HG03139 (cell line): ENCODE measurements at regions not wholly inside any gene's neighbourhood (a gene's known extent, or its start where the extent isn't known, plus 50 kb on each side); places are given as distances from the start of the nearest gene placed in this dataset.
"Not testable (repeated sequence)": the region's sequence is repeated elsewhere in the genome, so short reads cannot be mapped to it uniquely, and the experiment has no call there.

Experiments
- ATAC-seq: cut with Tn5 transposase; IDR thresholded peaks from one replicate; pipeline ENCODE4 v1.9.1; 2021; ENCODE audit not compliant: unreplicated experiment

GRCh38 chr1:65527190-65527589 is 106.7 kb downstream of the LEPR start:
- no peak for ATAC-seq

DNA sequence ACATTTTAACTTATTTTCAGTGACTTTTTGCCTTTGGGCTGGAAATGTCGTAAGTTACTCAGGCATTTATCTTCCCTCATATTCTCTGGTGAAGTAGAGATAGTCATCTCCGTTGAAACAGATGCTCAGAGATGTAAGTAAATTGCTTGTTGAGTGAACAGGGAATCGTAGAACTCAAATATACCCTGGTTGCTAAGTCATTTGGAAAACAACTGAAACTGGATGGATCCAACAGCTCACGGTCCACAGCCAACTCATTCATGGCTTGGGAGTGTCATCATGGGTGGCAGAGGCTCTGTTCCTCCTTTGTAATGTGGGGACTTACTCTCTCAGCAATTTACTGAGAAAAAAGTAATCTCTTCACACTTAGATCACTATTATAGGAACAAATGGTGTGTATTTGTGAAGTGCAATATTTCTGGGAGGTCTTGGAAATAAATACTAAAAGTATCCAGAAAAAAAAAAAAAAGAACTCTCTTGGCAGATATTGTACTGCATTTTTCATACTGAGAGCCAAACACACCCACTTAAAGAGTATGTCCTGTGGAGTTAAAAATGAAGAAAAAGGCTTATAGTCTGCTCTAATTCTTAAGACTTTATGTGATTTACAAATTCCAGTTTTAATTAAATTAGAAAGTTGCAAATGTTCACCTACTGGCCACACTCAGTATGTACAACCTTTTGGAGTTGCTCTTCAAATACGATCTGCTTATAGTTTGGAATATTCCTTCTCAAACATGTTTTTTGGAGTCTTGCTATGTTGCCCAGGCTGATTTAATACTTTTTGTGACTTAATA is 107.4 kb downstream of the LEPR start:
- ATAC-seq = no peak

- ATAC-seq = no peak
Observed at GRCh38 chr1:65531972-65532570, 111.6 kb downstream of the LEPR start.

DNA sequence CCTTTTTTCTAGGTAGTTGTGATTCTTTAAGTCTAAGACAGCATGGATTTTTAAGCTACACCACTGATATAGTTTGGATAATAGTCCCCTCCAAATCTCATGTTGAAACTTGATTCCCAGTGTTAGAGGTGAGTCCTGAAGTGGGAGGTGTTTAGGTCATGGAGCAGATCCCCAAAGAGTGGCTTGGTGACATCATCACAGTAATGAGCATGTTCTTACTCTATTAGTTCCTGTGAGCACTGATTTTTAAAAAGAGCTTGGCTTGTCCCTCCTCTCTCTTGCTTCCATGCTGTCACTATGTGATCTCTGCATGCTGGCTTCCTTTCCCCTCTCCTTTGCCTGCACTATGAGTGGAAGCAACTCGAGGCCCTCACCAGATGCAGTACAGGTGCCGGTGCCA is 115.5 kb downstream of the LEPR start:
- ATAC-seq = no peak

- no peak for ATAC-seq
Observed at GRCh38 chr1:65538086-65538485, 117.6 kb downstream of the LEPR start.

DNA sequence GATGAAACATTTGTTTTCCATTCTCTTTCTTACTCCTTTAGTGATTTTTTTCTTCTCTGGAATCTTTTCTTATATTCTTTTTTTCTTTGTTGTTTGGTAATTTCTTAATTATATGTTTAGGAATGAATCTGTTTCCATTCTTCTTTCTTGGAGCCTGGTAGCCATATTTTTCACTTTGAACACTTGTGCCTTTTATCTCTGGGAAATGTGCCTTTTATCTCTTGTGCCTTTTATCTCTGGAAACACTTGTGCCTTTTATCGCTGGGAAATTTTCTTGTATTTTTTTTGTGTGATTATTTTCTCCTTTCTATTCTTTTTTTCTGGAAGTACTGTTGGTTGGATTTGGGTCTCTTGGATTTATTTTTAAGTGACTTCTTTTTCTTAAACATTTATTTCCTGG is 118.2 kb downstream of the LEPR start:
- no peak for ATAC-seq

DNA sequence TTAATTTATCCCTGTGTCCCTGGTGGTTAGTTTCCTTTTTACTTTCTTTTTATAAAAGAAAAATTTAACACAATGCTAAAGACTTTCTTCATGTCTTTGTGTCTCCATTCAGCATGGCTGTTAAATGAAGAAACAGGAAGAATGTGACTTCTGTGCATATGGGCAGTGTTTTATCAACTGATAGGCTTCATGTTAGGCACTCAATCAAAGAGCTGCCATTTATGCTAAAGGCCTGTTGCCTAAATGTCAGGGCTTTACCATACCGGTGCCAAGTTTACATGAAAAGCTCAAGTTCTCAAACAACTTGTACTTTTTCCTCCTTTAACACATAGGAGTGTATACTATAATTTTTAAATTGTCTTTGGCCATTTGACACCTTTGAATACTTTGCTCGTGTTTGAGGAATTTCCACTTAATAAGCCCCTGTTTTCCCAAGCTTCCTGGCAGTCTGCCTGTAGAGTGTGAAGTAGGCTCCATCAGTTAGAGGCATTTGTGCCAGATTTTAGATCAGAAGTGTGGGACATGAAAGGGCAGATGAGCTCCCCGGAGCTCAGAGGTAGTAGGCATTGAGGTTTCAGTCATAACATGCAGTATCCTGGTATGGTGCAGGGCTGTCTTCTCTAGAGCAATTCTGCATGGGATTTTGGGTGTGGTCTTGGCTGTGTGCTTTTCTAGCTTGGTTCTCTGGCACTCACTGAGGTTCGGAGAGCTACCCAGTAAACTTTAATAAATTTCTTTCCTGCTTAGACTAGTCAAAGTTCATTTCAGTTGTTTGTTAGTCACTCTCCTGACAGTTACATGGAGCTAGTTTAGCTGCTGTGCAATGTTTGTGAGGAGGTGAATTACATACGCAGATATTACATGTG is 119.0 kb downstream of the LEPR start:
- no peak for ATAC-seq

- no peak for ATAC-seq
Observed at GRCh38 chr1:65541161-65541560, 120.7 kb downstream of the LEPR start.

GRCh38 chr1:65541865-65542264 is 121.4 kb downstream of the LEPR start:
- no peak for ATAC-seq

GRCh38 chr1:65542592-65542991 is 122.1 kb downstream of the LEPR start:
- not testable (repeated sequence) for ATAC-seq

- ATAC-seq = not testable (repeated sequence)
Observed at GRCh38 chr1:65550306-65551010, 130.0 kb downstream of the LEPR start.

DNA sequence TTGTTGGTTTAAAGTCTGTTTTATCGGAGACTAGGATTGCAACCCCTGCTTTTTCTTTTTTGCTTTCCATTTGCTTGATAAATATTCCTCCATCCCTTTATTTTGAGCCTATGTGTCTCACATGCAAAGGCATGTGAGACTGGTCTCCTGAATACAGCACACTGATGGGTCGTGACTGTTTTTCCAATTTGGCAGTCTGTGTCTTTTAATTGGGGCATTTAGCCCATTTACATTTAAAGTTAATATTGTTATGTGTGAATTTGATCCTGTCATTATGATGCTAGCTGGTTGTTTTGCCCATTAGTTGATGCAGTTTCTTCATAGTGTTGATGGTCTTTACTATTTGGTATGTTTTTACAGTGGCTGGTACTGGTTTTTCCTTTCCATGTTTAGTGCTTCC is 132.0 kb downstream of the LEPR start:
- ATAC-seq = not testable (repeated sequence)

GRCh38 chr1:65554086-65554764 is 133.8 kb downstream of the LEPR start:
- not testable (repeated sequence) for ATAC-seq

DNA sequence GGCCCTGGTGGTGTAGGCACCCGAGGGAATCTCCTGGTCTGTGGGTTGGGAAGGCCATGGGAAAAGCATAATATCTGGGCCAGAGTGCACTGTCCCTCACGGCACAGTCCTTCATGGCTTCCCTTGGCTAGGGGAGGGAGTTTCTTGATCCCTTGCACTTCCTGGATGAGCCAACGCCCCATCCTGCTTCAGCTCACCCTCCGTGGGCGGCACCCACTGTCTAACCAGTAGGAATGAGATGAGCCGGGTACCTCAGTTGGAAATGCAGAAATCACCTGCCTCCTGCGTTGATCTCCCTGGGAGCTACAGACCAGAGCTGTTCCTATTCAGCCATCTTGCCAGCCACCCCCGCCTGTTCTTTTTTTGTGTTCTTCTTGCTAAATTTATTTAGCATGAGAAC is 134.4 kb downstream of the LEPR start:
- ATAC-seq = no peak

GRCh38 chr1:65558215-65558614 is 137.7 kb downstream of the LEPR start:
- no peak for ATAC-seq

GRCh38 chr1:65564493-65564892 is 144.0 kb downstream of the LEPR start:
- no peak for ATAC-seq

- no peak for ATAC-seq
Observed at GRCh38 chr1:65568285-65568684, 147.8 kb downstream of the LEPR start.

GRCh38 chr1:65572701-65573421 is 152.4 kb downstream of the LEPR start:
- ATAC-seq = no peak

DNA sequence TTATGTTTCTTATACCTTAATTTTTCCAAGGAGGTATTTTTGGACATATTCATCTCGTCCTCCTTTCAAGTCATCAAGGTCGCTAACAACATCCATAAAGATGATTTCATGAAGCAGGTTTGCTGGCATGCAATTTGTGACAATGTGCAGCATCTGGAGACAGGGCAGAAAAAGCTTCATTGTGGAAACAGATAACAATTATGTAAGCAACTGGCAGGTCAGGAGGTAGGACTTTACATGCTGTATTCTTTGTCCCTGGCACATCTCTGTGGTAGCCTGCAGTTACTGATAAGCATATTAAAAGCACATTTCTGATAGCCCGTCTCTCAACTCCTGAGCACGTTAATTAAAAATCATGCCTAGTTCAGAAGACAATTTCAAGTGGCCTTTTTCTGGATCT is 156.8 kb downstream of the LEPR start:
- ATAC-seq = no peak

GRCh38 chr1:65577982-65578381 is 157.5 kb downstream of the LEPR start:
- ATAC-seq = not testable (repeated sequence)
